ENCODE measurements at regions not wholly inside any gene's neighbourhood (a gene's known extent, or its start where the extent isn't known, plus 50 kb on each side); places are given as distances from the start of the nearest gene placed in this dataset.
"Not testable (repeated sequence)": the region's sequence is repeated elsewhere in the genome, so short reads cannot be mapped to it uniquely, and the experiment has no call there.

GRCh38 chr5:124173386-124173785, 573.1 kb downstream of the ZNF608 start:
- no peak for DNase-seq (ENCODE audit: low read depth in 2 of 2)

DNA sequence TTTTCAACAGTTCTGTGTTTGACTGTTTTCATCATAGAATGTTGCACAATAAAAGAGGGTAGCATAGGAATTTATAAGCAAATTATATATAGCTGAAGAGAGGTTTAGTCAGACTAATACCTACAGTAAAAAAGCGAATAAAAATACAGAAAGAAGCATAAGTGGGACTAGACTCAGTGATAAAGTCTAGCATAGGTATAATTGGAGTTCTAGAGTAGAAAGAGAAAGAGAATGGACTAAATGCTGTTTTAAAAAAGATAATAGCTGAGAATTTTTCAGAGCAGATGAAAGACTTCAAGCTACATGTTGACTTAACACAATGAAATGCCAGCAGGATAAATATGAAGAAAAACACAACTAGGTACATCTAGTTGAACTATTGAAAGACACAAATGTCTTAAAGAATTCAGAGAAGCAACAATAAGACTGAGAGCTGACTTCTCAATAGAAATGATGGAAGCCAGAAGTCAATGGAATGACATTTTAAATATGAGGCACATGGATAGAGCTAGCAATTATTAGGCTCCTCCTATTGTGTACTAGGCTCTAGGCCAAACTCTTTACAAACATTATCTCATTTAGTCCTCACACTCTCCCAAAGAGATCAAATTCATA, 573.9 kb downstream of the ZNF608 start:
- DNase-seq (ENCODE audit: low read depth in 2 of 2), result no peak

DNA sequence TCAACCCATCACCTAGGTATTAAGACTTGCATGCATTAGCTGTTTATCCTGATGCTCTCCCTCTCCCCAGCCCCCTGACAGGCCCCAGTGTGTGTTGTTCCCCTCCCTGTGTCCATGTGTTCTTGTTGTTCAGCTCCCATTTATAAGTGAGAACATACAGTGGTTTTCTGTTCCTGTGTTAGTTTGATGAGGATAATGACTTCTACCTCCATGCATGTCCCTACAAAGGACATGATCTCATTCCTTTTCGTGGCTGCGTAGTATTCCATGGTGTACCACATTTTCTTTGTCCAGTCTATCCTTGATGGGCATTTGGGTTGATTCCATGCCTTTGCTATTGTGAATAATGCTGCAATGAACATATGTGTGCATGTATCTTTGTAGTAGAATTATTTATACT, 578.3 kb downstream of the ZNF608 start:
- DNase-seq (ENCODE audit: low read depth in 2 of 2), result not testable (repeated sequence)

DNA sequence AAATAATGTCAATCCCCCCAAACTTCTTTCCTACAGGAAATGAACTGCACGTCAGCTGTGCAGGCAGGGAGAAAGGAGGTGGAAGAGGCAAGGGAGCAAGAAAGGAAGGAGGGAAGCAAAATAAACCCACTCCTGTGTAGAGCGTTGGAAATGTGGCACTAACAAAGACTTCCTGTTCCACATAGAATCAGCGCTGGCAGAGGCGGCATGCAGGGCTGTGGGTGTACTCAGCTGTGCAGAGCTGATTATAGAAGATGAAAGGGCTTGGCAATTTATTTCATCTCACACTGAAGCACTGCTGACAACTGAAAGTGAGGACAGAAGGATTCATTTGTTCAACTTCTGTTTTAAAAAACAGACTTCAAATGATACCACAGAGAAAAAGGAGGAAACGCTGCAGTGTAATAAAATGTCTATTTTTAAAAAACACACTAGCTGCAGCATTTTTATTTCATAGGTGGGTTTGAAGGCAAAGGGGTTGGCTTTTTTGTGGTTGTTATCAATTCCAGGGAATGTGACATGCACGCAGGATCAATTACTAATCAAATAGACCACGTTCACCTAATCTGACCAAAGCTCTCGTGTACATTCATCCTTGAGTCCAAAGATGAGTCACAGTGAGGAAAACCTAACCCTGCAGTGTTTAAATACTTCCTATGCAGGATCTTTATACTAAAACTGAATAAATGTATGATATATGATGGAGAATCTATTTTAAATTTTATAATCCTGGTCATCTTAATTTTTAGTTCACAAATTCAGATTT, 583.5 kb downstream of the ZNF608 start:
- DNase-seq (ENCODE audit: low read depth in 2 of 2), result no peak

GRCh38 chr5:124161266-124161665, 585.2 kb downstream of the ZNF608 start:
- DNase-seq (ENCODE audit: low read depth in 2 of 2), result no peak

DNA sequence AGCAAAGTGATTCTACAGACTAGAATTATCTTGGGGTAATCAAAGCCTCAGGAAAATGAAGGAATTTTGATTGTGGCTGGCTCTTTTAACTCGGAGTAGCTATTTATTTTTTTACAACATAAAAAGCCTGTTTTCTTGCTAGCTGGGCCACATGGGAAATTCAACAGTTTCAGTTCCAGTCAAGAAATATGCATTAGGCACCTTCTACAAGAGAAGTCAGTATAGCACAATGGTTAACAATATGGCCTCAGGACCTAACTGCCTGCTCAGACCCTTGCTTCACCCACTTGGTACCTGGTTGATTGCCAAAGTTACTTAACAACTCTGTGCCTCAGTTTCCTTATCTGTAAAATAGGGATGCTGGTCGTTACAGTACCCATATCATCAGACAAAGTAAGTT, 586.2 kb downstream of the ZNF608 start:
- DNase-seq (ENCODE audit: low read depth in 2 of 2), result no peak

DNA sequence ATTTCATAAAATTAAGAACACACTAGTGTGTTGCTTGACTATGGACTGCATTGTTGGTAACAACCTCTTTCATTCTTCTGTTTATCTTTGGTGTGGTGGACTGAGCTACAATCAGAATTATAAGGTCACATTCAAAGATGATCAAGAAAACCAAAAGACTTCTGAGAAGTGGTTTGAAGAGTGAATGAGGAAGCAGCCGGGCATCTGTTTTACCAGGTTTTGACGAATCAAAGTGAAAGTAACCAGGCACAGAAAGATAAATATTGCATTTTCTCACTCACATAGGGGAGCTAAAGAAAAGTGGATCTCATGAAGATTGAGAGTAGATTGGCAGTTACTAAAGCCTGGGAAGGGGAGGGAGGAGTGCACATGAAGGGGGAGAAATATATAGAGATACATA, 589.1 kb downstream of the ZNF608 start:
- no peak for DNase-seq (ENCODE audit: low read depth in 2 of 2)

DNA sequence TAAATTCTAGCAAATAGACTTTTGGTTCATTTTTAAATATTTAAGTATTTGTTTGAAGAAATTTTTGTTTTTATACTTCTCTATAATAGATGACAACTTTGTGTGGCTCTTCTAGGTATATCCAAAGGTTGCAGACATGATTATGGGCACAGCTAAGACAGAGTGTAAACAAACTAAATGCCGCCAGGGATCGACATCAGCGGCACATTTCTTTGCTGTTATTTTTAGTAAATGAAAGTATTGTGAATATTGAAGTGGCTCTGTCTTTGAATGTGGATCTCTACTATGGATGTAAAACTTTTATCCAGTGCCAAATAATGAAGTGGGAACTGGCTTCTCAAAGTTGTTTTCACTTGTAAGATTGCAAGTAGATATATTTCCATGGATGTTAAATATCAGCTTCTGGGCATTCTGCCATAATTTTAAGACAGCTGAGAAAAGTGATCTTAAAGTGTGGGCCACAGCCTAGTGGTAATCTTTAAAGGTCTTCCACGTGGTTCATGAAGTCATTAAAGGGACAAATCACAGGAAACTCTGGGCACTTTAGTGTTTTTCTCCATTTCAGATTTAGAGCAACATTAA, 589.9 kb downstream of the ZNF608 start:
- DNase-seq (ENCODE audit: low read depth in 2 of 2), result no peak

GRCh38 chr5:124154714-124155113, 591.7 kb downstream of the ZNF608 start:
- no peak for DNase-seq (ENCODE audit: low read depth in 2 of 2)

- no peak for DNase-seq (ENCODE audit: low read depth in 2 of 2)
Observed at GRCh38 chr5:124153588-124153987, 592.9 kb downstream of the ZNF608 start.

DNA sequence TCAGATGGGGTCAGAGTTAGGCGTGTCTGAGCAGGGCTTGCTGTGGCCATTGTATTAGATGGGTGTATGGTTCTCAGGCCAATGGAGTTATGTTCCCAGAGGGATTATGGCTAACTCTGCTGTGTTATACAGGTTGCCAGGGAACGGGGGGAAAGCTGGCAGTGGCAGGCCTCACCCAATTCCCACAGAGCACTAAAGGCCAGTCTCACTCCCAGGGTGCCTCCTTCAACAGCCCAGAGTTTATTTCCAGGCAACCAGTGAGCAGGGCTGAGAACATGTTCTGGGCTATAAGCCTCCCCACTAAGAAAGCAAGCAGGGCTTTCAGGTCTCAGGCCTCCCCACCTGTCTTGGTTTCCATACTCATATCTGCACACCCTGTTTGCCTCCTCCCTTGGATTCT, 597.9 kb downstream of the ZNF608 start:
- no peak for DNase-seq (ENCODE audit: low read depth in 2 of 2)

DNA sequence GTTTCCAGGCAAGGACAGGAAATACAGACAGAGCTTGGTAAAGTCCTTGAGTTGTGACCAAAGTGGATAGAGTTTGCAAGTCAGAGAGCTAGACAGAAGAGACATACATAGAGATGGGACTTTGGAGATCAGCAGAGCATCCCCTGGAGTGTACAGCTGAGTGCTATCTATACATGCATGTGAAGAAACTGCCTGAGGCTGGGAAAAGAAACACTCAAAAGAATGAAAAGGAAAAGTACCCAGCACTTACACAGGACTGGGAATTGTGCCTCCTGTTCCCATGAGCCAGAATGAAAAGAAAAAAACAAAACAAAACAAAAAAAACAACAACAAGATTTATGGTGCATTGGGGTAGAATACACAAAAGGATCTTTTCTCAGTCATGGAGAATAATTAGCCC, 606.4 kb downstream of the ZNF608 start:
- DNase-seq (ENCODE audit: low read depth in 2 of 2), result no peak

DNA sequence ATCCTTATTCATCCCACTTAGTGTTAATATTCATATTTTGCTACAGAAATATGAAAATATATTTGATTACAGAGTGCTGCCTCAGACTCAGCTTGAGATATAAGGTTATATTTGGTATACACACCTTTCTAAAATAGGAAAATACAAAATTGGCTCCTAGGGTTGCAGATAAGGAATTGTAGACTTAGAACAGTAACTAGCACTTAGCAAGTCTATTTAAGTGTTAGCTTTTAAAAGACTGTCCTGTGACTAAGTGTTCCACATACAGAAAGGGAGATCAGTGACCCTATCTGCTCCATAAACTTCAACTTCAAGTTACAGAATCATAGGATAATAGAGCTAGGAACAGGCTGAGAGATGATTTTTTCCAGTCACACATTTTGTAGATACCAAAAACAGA, 607.0 kb downstream of the ZNF608 start:
- no peak for DNase-seq (ENCODE audit: low read depth in 2 of 2)

DNA sequence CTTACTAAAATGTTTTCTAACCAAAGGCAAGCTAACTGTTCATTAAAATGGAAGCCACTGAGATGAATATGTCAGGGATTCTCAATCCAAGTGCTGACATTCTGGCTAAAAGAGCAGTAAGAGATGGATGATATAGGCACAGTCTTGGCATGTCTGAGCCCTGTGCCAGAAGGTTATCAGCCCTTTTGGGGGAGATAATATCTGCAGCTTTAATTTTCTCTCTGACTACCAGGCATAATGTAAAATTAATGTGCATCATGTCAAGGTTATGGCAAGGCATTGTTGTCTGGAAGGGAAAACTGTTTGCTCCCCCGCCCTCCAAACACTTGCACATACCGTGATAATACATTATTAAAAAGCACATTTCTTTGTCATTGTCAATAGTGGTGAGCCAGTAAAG, 609.8 kb downstream of the ZNF608 start:
- DNase-seq (ENCODE audit: low read depth in 2 of 2), result no peak

- DNase-seq (ENCODE audit: low read depth in 2 of 2), result no peak
Observed at GRCh38 chr5:124134941-124135340, 611.5 kb downstream of the ZNF608 start.

- DNase-seq (ENCODE audit: low read depth in 2 of 2), result no peak
Observed at GRCh38 chr5:124133406-124133805, 613.0 kb downstream of the ZNF608 start.

GRCh38 chr5:124132843-124133242, 613.6 kb downstream of the ZNF608 start:
- DNase-seq (ENCODE audit: low read depth in 2 of 2), result no peak

GRCh38 chr5:124131466-124131865, 615.0 kb downstream of the ZNF608 start:
- DNase-seq (ENCODE audit: low read depth in 2 of 2), result no peak

DNA sequence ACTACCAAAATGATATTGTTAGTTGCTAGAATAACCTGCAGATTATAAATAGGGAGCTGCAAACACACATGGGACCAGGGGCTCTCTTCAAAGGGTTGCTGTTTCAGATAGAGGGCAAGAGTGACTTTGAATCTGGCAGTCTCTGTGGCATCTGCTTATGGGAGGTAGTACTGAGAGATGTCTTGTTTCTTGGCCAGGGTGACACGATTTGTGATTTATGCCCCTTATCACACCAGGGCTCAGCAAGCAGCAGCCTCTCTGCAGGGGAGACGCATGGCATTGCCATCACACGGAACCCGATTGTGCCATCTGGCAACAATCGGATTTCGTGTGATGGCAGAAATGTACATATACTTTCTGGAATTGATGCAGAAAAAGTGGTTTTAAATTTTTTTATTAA, 615.6 kb downstream of the ZNF608 start:
- no peak for DNase-seq (ENCODE audit: low read depth in 2 of 2)

- DNase-seq (ENCODE audit: low read depth in 2 of 2), result no peak
Observed at GRCh38 chr5:124128867-124129266, 616.9 kb downstream of the CSNK1G3 start.

GRCh38 chr5:124126504-124127217, 614.7 kb downstream of the CSNK1G3 start:
- DNase-seq (ENCODE audit: low read depth in 2 of 2), result no peak

GRCh38 chr5:124124711-124125229, 612.8 kb downstream of the CSNK1G3 start:
- DNase-seq (ENCODE audit: low read depth in 2 of 2), result no peak

Data from stimulated activated CD8-positive, alpha-beta memory T cell treated with anti-CD3 and anti-CD28 coated beads, Interleukin-15, amount 100 ng/mL, for 48 hours (primary cell).